Right atrium auricular region (tissue), 2 donors: ENCODE measurements at regions not wholly inside any gene's neighbourhood (a gene's known extent, or its start where the extent isn't known, plus 50 kb on each side); places are given as distances from the start of the nearest gene placed in this dataset.

Experiments used
- DNase-seq: peaks from one replicate; pipeline ENCODE4 v3.0.0-alpha.2; 2019; ENCODE audit warnings: low spot score
- H3K27ac ChIP-seq, 2 donors: fragments of 200-600 bp; sonication (generic); 1 replicate in 1 of 2; 2 replicates in 1 of 2; pipeline ENCODE4 v1.5.1; 2016 to 2019
- H3K27me3 ChIP-seq, 2 donors: fragments of 200-600 bp; sonication (generic); one replicate each; pipeline versions ENCODE4 v1.5.1 to v1.6.0; 2017 to 2019
- H3K36me3 ChIP-seq: fragments of 200-600 bp; sonication (generic); one replicate; pipeline ENCODE4 v1.5.1; 2016
- H3K4me1 ChIP-seq, 2 donors: fragments of 200-600 bp; sonication (generic); one replicate each; pipeline versions ENCODE4 v1.5.1 to v1.6.0; 2017 to 2019
- H3K4me3 ChIP-seq, 2 donors: fragments of 200-600 bp; sonication (generic); 1 replicate in 1 of 2; 2 replicates in 1 of 2; pipeline ENCODE4 v1.5.1; 2017 to 2019; ENCODE audit warnings: mild to moderate bottlenecking in 1 of 2, moderate library complexity in 1 of 2
- H3K9me3 ChIP-seq, 2 donors: fragments of 200-600 bp; sonication (generic); one replicate each; pipeline ENCODE4 v1.5.1; 2019
- TF ChIP-seq, protein P1 (sequence below), 2 donors: fragments of 200-600 bp; sonication (generic); IDR thresholded peaks; one replicate each; pipeline ENCODE4 v1.5.1; 2019; ENCODE audit warnings: antibody characterized with exemption in 2 of 2

DNA sequence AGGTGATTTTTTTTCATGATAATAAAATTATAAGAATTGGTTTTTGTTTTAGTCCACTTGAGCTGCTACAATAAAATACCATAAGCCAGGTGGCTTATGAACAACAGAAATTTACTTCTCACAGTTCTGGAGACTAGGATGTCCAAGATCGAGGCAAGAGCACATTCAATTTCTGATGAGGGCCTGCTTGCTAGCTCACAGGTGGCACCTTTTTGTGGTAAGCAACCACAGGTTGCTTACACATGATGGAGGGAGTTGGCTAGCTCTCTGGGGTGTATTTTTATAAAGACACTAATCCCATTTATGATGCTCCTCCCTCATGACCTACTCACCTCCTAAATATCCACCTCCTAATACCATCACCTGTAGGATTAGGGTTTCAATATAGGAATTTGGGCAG is 1248.5 kb upstream of the TENM3 start:
- no peak overlapping the region for H3K27ac ChIP-seq
- H3K4me3 ChIP-seq: no peak overlapping the region
- no peaks in the 10 kb centered on the region for H3K36me3 ChIP-seq
- H3K9me3 ChIP-seq: no peaks in the 10 kb centered on the region
- peaks cover 0 to 3% of the 10 kb centered on the region in 2 donors for H3K27me3 ChIP-seq
- DNase-seq: no peak
- TF ChIP-seq, protein P1, sequence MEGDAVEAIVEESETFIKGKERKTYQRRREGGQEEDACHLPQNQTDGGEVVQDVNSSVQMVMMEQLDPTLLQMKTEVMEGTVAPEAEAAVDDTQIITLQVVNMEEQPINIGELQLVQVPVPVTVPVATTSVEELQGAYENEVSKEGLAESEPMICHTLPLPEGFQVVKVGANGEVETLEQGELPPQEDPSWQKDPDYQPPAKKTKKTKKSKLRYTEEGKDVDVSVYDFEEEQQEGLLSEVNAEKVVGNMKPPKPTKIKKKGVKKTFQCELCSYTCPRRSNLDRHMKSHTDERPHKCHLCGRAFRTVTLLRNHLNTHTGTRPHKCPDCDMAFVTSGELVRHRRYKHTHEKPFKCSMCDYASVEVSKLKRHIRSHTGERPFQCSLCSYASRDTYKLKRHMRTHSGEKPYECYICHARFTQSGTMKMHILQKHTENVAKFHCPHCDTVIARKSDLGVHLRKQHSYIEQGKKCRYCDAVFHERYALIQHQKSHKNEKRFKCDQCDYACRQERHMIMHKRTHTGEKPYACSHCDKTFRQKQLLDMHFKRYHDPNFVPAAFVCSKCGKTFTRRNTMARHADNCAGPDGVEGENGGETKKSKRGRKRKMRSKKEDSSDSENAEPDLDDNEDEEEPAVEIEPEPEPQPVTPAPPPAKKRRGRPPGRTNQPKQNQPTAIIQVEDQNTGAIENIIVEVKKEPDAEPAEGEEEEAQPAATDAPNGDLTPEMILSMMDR (IDR thresholded peaks at IDR 0.05): no peak
- no peaks in the 10 kb centered on the region for H3K4me1 ChIP-seq

GRCh38 chr4:180999217-180999616 is 1244.0 kb upstream of the TENM3 start:
- Histone ChIP-seq H3K4me1 (no peaks in the 10 kb centered on the region), H3K9me3 (no peaks in the 10 kb centered on the region), H3K27me3 (peaks cover 0 to 3% of the 10 kb centered on the region in 2 donors), H3K27ac (no peak overlapping the region), H3K4me3 (no peak overlapping the region), H3K36me3 (no peaks in the 10 kb centered on the region)
- no peak for DNase-seq
- TF ChIP-seq, protein P1 (IDR thresholded peaks at IDR 0.05): no peak

GRCh38 chr4:181004056-181004455 is 1239.1 kb upstream of the TENM3 start:
- H3K27me3 ChIP-seq: no peaks in the 10 kb centered on the region

DNA sequence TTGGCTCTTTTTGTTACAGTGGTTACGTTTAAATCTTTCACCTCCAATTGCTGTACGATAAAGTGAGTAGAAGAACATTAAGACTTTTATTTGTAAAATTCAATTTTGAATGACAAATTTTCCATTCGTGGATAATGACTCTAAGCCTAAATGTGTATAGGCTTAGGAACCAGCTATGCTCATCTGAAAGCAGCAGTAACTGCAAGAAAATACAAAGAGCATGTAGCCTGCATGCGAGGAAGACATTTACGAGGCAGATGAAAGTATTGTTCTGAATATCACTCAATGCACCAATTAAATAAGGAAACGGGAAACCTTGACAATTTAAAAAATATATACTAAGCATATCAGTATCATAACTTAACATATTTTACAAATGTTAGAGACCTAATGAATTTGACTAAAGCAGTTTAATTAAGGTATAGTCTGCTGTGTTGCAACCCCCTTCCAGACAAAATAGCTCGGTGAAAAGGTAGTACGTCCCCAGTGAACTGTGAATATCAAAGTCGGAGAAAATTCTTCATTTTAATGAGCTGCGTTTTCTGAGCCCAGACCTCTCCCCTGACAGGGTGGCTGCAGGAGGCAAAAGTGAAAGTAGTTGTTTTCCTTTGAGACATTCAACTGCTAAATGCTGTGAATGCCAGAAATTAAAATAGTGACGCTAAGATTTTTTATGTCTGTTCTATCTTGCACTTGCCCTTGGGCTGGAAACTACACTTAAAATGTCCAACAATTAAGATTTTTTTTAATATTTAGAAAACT is 1236.5 kb upstream of the TENM3 start:
- no peak for DNase-seq
- H3K9me3 ChIP-seq: no peaks in the 10 kb centered on the region
- no peak overlapping the region for H3K27ac ChIP-seq
- TF ChIP-seq, protein P1 (IDR thresholded peaks at IDR 0.05): no peak
- no peaks in the 10 kb centered on the region for H3K4me1 ChIP-seq
- no peak overlapping the region for H3K4me3 ChIP-seq
- no peaks in the 10 kb centered on the region for H3K27me3 ChIP-seq
- no peaks in the 10 kb centered on the region for H3K36me3 ChIP-seq

More at GRCh38 chr4:181004056-181004455, 1239.1 kb upstream of the TENM3 start:
- TF ChIP-seq, protein P1 (IDR thresholded peaks at IDR 0.05): no peak
- Histone ChIP-seq H3K9me3 (no peaks in the 10 kb centered on the region), H3K4me3 (no peak overlapping the region), H3K27ac (no peak overlapping the region), H3K36me3 (no peaks in the 10 kb centered on the region), H3K4me1 (no peaks in the 10 kb centered on the region)
- DNase-seq: no peak

GRCh38 chr4:181007751-181008150 is 1235.5 kb upstream of the TENM3 start:
- Histone ChIP-seq H3K4me1 (no peaks in the 10 kb centered on the region), H3K27ac (no peak overlapping the region), H3K36me3 (no peaks in the 10 kb centered on the region), H3K4me3 (no peak overlapping the region), H3K9me3 (no peaks in the 10 kb centered on the region), H3K27me3 (no peaks in the 10 kb centered on the region)
- DNase-seq: no peak
- TF ChIP-seq, protein P1 (IDR thresholded peaks at IDR 0.05): no peak

DNA sequence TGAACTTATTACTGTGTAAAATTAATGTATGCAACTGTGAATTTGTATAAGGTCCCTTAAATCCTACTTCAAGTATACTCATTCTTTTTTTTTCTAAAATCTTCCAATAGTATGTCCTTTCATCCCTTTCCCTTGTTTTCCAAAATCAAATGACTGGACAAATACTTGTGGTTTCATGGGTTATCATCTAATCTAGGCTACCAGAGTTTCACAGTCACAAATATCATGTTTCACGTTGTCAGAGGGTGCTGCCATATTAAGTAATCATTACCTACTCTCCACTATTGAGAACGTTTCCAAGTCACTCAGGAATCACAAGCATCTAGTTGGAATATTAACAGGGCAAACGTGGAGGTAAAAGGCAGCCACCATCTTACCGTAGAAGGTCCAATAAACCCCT is 1235.0 kb upstream of the TENM3 start:
- Histone ChIP-seq H3K27ac (no peak overlapping the region), H3K27me3 (no peaks in the 10 kb centered on the region), H3K4me1 (no peaks in the 10 kb centered on the region), H3K9me3 (no peaks in the 10 kb centered on the region), H3K36me3 (no peaks in the 10 kb centered on the region), H3K4me3 (no peak overlapping the region)
- no peak for DNase-seq
- TF ChIP-seq, protein P1 (IDR thresholded peaks at IDR 0.05): no peak
